ENCODE measurements at regions not wholly inside any gene's neighbourhood (a gene's known extent, or its start where the extent isn't known, plus 50 kb on each side); places are given as distances from the start of the nearest gene placed in this dataset.

DNA sequence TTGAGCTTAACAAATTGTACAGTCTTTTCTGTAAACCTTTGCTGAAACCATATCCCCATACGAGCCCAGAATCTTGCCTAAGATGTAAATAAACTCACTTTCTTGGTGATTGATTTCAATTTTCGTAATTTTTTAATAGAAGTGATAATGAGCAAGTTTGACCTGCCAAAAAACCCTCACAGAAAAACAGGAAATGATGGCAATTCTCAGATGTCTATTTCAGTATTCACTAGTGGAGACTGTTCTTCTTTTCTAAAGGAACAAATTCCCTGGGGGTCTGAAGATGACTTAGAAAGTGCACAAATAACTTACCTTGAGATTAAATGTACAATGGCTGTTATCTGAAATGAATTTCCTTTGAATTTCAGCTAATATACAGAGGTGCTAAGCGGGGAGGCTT lies 116.5 kb upstream of the CMC1 start:
- WGBS, 4 donors, result 54 to 66% (median 58%) methylated on average over 3 of the region's 3 CpGs
- H3K4me3 ChIP-seq, result no peak overlapping the region
- peak overlapping the region in 5 of 12 donors; percentile 1 to 61 (median 30) for H3K27ac ChIP-seq
- DNase-seq, result no peak
- peaks cover 0 to 16% (median 0%) of the 10 kb centered on the region in 12 donors for H3K4me1 ChIP-seq
- no peak for ATAC-seq
- no peaks in the 10 kb centered on the region for H3K9me3 ChIP-seq
- no peaks in the 10 kb centered on the region for H3K36me3 ChIP-seq
- intact Hi-C loops (cut with DNase I), result no loop called here
- H3K27me3 ChIP-seq, result no peaks in the 10 kb centered on the region
- TF ChIP-seq POLR2A (IDR thresholded peaks at IDR 0.05), result no peak
- TF ChIP-seq, protein P1, sequence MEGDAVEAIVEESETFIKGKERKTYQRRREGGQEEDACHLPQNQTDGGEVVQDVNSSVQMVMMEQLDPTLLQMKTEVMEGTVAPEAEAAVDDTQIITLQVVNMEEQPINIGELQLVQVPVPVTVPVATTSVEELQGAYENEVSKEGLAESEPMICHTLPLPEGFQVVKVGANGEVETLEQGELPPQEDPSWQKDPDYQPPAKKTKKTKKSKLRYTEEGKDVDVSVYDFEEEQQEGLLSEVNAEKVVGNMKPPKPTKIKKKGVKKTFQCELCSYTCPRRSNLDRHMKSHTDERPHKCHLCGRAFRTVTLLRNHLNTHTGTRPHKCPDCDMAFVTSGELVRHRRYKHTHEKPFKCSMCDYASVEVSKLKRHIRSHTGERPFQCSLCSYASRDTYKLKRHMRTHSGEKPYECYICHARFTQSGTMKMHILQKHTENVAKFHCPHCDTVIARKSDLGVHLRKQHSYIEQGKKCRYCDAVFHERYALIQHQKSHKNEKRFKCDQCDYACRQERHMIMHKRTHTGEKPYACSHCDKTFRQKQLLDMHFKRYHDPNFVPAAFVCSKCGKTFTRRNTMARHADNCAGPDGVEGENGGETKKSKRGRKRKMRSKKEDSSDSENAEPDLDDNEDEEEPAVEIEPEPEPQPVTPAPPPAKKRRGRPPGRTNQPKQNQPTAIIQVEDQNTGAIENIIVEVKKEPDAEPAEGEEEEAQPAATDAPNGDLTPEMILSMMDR (IDR thresholded peaks at IDR 0.05), result no peak

DNA sequence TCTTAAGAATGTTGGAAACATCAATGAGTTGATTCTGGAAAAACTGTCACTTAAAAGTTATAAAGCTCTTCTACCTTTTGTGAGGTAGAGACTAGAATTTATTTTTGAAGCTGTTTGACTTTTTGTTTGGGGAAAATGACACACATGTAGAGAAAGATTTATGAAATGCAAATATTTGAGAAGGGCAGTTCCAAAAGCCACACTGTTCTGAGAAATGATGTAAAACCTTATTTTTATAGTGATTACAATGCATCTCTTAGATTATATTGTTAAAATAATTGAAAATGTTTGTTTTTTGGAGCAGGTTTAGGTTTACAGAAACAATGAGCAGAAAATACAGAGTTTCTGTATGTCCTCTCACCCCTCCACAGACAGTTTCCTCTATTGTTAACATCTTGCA lies 116.1 kb upstream of the CMC1 start:
- peaks cover 0 to 16% (median 0%) of the 10 kb centered on the region in 12 donors for H3K4me1 ChIP-seq
- ATAC-seq (no peak), DNase-seq (no peak)
- no peaks in the 10 kb centered on the region for H3K9me3 ChIP-seq
- H3K27ac ChIP-seq, result peak overlapping the region in 2 of 12 donors; percentile 1 to 61
- intact Hi-C loops (cut with DNase I), result no loop called here
- TF ChIP-seq, protein P1 (IDR thresholded peaks at IDR 0.05), result no peak
- no peak for TF ChIP-seq POLR2A (IDR thresholded peaks at IDR 0.05)
- H3K36me3 ChIP-seq, result no peaks in the 10 kb centered on the region
- no peaks in the 10 kb centered on the region for H3K27me3 ChIP-seq
- no peak overlapping the region for H3K4me3 ChIP-seq

DNA sequence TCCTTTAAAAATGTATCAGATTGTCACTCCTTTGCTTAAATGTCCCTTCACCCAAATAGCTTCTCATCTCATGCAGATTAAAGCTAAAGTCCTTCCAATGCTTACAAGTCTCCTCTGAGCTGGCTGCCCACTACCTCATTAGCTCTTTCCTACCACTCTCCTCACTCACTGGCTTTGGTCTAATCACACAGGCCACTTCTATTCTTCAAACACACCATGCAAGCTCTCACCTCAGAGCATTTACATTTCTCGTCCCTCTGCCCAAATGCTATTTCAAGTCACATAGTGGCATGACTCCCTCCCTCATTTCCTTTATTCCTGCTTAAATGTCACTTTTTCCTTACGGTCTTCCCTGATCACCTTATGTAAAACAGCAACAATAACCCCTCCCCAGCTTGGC lies 110.6 kb upstream of the CMC1 start:
- no peak for DNase-seq
- H3K4me1 ChIP-seq, result peaks cover 0 to 3% (median 0%) of the 10 kb centered on the region in 12 donors
- H3K27me3 ChIP-seq, result no peaks in the 10 kb centered on the region
- no peak for TF ChIP-seq POLR2A (IDR thresholded peaks at IDR 0.05)
- TF ChIP-seq, protein P1 (IDR thresholded peaks at IDR 0.05), result no peak
- no peak overlapping the region for H3K27ac ChIP-seq
- intact Hi-C loops (cut with DNase I), result no loop called here
- H3K36me3 ChIP-seq, result no peaks in the 10 kb centered on the region
- no peak overlapping the region for H3K4me3 ChIP-seq
- 52 to 65% (median 61%) methylated on average over 2 of the region's 2 CpGs for WGBS, 4 donors
- no peaks in the 10 kb centered on the region for H3K9me3 ChIP-seq
- ATAC-seq, result no peak

DNA sequence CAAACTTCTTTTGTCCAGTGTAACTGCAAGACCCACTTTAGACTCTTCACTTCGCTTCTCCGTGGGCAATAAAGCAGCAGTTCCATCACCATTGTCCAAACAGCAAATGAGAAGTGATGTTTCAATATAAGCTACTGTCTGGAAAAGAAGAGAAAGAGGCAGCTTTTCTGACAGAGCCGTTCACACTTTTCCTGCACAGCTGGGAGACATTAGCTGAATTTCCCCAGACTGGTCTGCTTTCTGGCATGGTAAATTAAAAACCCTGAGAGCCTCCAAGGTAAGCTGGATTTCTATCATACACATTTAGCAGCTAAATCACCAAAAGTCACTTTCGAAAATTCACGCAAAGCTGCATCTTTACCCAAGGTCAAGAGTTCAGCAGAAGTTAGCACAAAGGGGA lies 108.5 kb upstream of the CMC1 start:
- 70 to 81% (median 74%) methylated on average over 5 of the region's 5 CpGs for WGBS, 4 donors
- H3K9me3 ChIP-seq, result no peaks in the 10 kb centered on the region
- peaks cover 0 to 7% (median 0%) of the 10 kb centered on the region in 12 donors for H3K4me1 ChIP-seq
- no peak for TF ChIP-seq POLR2A (IDR thresholded peaks at IDR 0.05)
- TF ChIP-seq, protein P1 (IDR thresholded peaks at IDR 0.05), result no peak
- intact Hi-C loops (cut with DNase I), result no loop called here
- ATAC-seq (no peak), DNase-seq (no peak)
- no peaks in the 10 kb centered on the region for H3K27me3 ChIP-seq
- H3K4me3 ChIP-seq, result no peak overlapping the region
- no peak overlapping the region for H3K27ac ChIP-seq
- H3K36me3 ChIP-seq, result no peaks in the 10 kb centered on the region

Data from heart left ventricle (tissue), 16 donors.